GM23338 (cell line): ENCODE measurements at regions not wholly inside any gene's neighbourhood (a gene's known extent, or its start where the extent isn't known, plus 50 kb on each side); places are given as distances from the start of the nearest gene placed in this dataset.

Source experiments
- ATAC-seq: fragments of 200-7000 bp; cut with Tn5 transposase; 3 replicates; pipeline ENCODE4 v1.9.1; 2020
- DNase-seq: peaks from one replicate; pipeline ENCODE4 v3.0.0-alpha.2; 2015; ENCODE audit warnings: low spot score
- H2AFZ ChIP-seq: fragments of 200-600 bp; sonication (generic); 2 replicates; pipeline ENCODE4 v1.8.0; 2016; ENCODE audit warnings: antibody characterized with exemption, mild to moderate bottlenecking, moderate library complexity
- H3F3A ChIP-seq: fragments of 200-600 bp; sonication (generic); replicated peaks from 2 replicates; pipeline ENCODE4 v1.8.0; 2017; ENCODE audit warnings: antibody characterized with exemption, mixed run types, low read depth
- H3K27ac ChIP-seq: fragments of 200-600 bp; sonication (generic); 2 replicates; pipeline ENCODE4 v1.6.1; 2016; ENCODE audit warnings: low read depth
- H3K27me3 ChIP-seq: fragments of 200-600 bp; sonication (generic); 2 replicates; pipeline ENCODE4 v1.8.0; 2016; ENCODE audit warnings: mild to moderate bottlenecking, mixed run types, moderate library complexity; ENCODE audit not compliant: insufficient read depth
- H3K36me3 ChIP-seq: fragments of 200-600 bp; sonication (generic); 2 replicates; pipeline ENCODE4 v1.8.0; 2016; ENCODE audit warnings: mild to moderate bottlenecking; ENCODE audit not compliant: insufficient read depth
- H3K4me1 ChIP-seq: fragments of 200-600 bp; sonication (generic); 2 replicates; pipeline ENCODE4 v1.8.0; 2016; ENCODE audit warnings: mild to moderate bottlenecking, moderate library complexity; ENCODE audit not compliant: insufficient read depth
- H3K4me2 ChIP-seq: fragments of 200-600 bp; sonication (generic); 2 replicates; pipeline ENCODE4 v1.7.1; 2017; ENCODE audit warnings: mixed run types
- H3K4me3 ChIP-seq: fragments of 200-600 bp; sonication (generic); 2 replicates; pipeline ENCODE4 v1.6.1; 2016; ENCODE audit warnings: mixed run types
- H3K79me2 ChIP-seq: fragments of 200-600 bp; sonication (generic); replicated peaks from 2 replicates; pipeline ENCODE4 v1.8.0; 2017; ENCODE audit warnings: mild to moderate bottlenecking; ENCODE audit not compliant: insufficient read depth
- H3K9me2 ChIP-seq: fragments of 200-600 bp; sonication (generic); 2 replicates; pipeline ENCODE4 v1.8.0; 2017; ENCODE audit not compliant: insufficient read depth
- H4K20me1 ChIP-seq: fragments of 200-600 bp; sonication (generic); replicated peaks from 2 replicates; pipeline ENCODE4 v1.8.0; 2017; ENCODE audit warnings: mild to moderate bottlenecking; ENCODE audit not compliant: insufficient read depth
- H3K27ac Mint-ChIP-seq: 2 replicates; pipeline ENCODE4 v1.8.0; 2020; ENCODE audit warnings: inconsistent platforms, mild to moderate bottlenecking, moderate library complexity, mixed read lengths
- H3K27me3 Mint-ChIP-seq: 3 replicates; pipeline ENCODE4 v1.8.0; 2022; ENCODE audit warnings: low read depth, mild to moderate bottlenecking, moderate library complexity, mixed read lengths, inconsistent platforms; ENCODE audit not compliant: insufficient read depth, poor library complexity
- H3K36me3 Mint-ChIP-seq: 3 replicates; pipeline ENCODE4 v1.8.0; 2021; ENCODE audit warnings: low read depth, mild to moderate bottlenecking, inconsistent platforms, moderate library complexity, mixed read lengths
- H3K4me1 Mint-ChIP-seq: 3 replicates; pipeline ENCODE4 v1.8.0; 2020; ENCODE audit warnings: mild to moderate bottlenecking, inconsistent platforms, mixed read lengths
- H3K4me3 Mint-ChIP-seq: 3 replicates; pipeline ENCODE4 v1.8.0; 2021; ENCODE audit warnings: moderate library complexity, mild to moderate bottlenecking, inconsistent platforms, mixed read lengths
- H3K9me3 Mint-ChIP-seq: 3 replicates; pipeline ENCODE4 v1.8.0; 2020; ENCODE audit warnings: moderate library complexity, mild to moderate bottlenecking, inconsistent platforms, mixed read lengths
- EZH2phosphoT487 ChIP-seq: fragments of 200-600 bp; sonication (generic); IDR thresholded peaks from one replicate; pipeline ENCODE4 v1.8.1; 2018; ENCODE audit warnings: antibody characterized with exemption; ENCODE audit not compliant: unreplicated experiment
- ZNF331 ChIP-seq: fragments of 250-450 bp; sonication (Bioruptor Pico); IDR thresholded peaks from 2 replicates; pipeline ENCODE4 v1.5.0; 2020; ENCODE audit warnings: low read depth, mild to moderate bottlenecking, moderate library complexity
- TF ChIP-seq, protein P1 (sequence below): IDR thresholded peaks from one replicate; pipeline ENCODE4 v1.6.1; 2018; ENCODE audit warnings: antibody characterized with exemption; ENCODE audit not compliant: unreplicated experiment

DNA sequence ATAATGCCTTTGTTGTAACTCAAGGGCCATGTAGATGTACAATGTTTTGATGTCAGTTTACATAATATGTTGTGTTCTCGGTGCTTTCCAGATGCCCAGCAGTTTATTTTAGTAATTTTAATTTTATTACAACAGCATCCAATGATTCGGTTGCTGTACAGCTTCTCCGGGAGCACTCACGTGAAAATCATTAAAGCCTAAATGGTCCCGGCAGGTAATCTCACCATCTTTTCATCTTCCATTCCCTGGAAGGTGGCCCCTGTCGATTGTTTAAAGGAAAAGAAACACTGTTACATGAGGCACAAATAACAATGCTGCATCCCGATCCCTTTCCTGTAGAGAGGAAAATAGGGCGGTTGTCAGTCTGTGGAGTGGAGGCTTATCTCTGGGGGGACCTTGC is 498.1 kb downstream of the SLC4A3 start:
- no peaks in the 10 kb centered on the region for H3K36me3 ChIP-seq
- H3K4me2 ChIP-seq: no peak overlapping the region
- Mint-ChIP-seq H3K27ac (no peak overlapping the region), H3K27me3 (no peaks in the 10 kb centered on the region), H3K4me1 (no peaks in the 10 kb centered on the region), H3K9me3 (peaks cover 1% of the 10 kb centered on the region; the same call in 1 of the 3 replicates), H3K4me3 (no peak overlapping the region), H3K36me3 (no peaks in the 10 kb centered on the region)
- H3K79me2 ChIP-seq: no peaks in the 10 kb centered on the region
- TF ChIP-seq, protein P1, sequence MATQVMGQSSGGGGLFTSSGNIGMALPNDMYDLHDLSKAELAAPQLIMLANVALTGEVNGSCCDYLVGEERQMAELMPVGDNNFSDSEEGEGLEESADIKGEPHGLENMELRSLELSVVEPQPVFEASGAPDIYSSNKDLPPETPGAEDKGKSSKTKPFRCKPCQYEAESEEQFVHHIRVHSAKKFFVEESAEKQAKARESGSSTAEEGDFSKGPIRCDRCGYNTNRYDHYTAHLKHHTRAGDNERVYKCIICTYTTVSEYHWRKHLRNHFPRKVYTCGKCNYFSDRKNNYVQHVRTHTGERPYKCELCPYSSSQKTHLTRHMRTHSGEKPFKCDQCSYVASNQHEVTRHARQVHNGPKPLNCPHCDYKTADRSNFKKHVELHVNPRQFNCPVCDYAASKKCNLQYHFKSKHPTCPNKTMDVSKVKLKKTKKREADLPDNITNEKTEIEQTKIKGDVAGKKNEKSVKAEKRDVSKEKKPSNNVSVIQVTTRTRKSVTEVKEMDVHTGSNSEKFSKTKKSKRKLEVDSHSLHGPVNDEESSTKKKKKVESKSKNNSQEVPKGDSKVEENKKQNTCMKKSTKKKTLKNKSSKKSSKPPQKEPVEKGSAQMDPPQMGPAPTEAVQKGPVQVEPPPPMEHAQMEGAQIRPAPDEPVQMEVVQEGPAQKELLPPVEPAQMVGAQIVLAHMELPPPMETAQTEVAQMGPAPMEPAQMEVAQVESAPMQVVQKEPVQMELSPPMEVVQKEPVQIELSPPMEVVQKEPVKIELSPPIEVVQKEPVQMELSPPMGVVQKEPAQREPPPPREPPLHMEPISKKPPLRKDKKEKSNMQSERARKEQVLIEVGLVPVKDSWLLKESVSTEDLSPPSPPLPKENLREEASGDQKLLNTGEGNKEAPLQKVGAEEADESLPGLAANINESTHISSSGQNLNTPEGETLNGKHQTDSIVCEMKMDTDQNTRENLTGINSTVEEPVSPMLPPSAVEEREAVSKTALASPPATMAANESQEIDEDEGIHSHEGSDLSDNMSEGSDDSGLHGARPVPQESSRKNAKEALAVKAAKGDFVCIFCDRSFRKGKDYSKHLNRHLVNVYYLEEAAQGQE: no peak
- ATAC-seq (no peak), DNase-seq (no peak)
- H3K9me2 ChIP-seq: no peaks in the 10 kb centered on the region
- H3K4me1 ChIP-seq: no peaks in the 10 kb centered on the region
- H3K27ac ChIP-seq: no peak overlapping the region
- H4K20me1 ChIP-seq: no peaks in the 10 kb centered on the region
- H2AFZ ChIP-seq: no peak overlapping the region
- H3F3A ChIP-seq: no peaks in the 10 kb centered on the region
- H3K27me3 ChIP-seq: no peaks in the 10 kb centered on the region
- no peak overlapping the region for H3K4me3 ChIP-seq

DNA sequence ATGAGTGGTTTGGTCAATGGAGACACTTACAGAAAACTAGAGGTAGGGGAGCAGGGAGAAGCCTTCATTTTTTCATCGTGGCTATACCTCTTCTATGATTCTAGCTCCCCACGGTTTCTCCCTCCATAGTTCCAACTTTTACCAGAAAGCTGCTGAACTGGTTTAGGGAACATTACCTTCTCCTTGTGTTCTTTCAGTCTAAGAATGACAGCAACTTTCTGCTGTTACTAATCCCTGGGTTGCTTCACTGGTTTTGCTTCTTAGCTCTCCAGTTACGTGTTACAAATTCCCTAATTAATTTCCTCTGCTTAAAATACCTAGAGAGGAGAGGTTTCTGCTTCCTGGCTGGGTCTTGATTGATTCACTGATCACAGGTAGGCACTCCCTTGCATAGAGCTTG is 499.9 kb downstream of the SLC4A3 start:
- DNase-seq: no peak
- Mint-ChIP-seq H3K9me3 (peaks cover 7% of the 10 kb centered on the region; the same call in 2 of the 3 replicates), H3K27ac (no peak overlapping the region), H3K4me3 (no peak overlapping the region), H3K36me3 (no peaks in the 10 kb centered on the region), H3K4me1 (no peaks in the 10 kb centered on the region), H3K27me3 (no peaks in the 10 kb centered on the region)
- Histone ChIP-seq H3K4me3 (no peak overlapping the region), H2AFZ (no peak overlapping the region), H3F3A (no peaks in the 10 kb centered on the region), H3K27me3 (no peaks in the 10 kb centered on the region), H3K4me1 (no peaks in the 10 kb centered on the region), H3K27ac (no peak overlapping the region), H3K9me2 (peaks cover 3% of the 10 kb centered on the region; the same call in 1 of the 2 replicates), H4K20me1 (no peaks in the 10 kb centered on the region), H3K4me2 (no peak overlapping the region), H3K79me2 (no peaks in the 10 kb centered on the region), H3K36me3 (no peaks in the 10 kb centered on the region)
- no peak for TF ChIP-seq EZH2phosphoT487
- TF ChIP-seq, protein P1: no peak
- TF ChIP-seq ZNF331 (CRISPR knock-in tag): no peak
- ATAC-seq: no peak
